ENCODE measurements at regions not wholly inside any gene's neighbourhood (a gene's known extent, or its start where the extent isn't known, plus 50 kb on each side); places are given as distances from the start of the nearest gene placed in this dataset.

GRCh38 chr20:60171738-60172137, 213.5 kb downstream of the CDH26 start:
- TF ChIP-seq, protein P1, sequence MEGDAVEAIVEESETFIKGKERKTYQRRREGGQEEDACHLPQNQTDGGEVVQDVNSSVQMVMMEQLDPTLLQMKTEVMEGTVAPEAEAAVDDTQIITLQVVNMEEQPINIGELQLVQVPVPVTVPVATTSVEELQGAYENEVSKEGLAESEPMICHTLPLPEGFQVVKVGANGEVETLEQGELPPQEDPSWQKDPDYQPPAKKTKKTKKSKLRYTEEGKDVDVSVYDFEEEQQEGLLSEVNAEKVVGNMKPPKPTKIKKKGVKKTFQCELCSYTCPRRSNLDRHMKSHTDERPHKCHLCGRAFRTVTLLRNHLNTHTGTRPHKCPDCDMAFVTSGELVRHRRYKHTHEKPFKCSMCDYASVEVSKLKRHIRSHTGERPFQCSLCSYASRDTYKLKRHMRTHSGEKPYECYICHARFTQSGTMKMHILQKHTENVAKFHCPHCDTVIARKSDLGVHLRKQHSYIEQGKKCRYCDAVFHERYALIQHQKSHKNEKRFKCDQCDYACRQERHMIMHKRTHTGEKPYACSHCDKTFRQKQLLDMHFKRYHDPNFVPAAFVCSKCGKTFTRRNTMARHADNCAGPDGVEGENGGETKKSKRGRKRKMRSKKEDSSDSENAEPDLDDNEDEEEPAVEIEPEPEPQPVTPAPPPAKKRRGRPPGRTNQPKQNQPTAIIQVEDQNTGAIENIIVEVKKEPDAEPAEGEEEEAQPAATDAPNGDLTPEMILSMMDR (conservative IDR thresholded peaks at IDR 0.05; ENCODE audit: low read depth, low read length): no peak
- TF ChIP-seq SMC3 (IDR thresholded peaks at IDR 0.05; ENCODE audit: low read depth, low read length) (no peak), FOS (IDR thresholded peaks at IDR 0.05; ENCODE audit: low read depth, low read length) (no peak), CEBPB (IDR thresholded peaks at IDR 0.05; ENCODE audit: low read depth, low read length) (no peak), BHLHE40 (IDR thresholded peaks at IDR 0.05; ENCODE audit: low read depth, low read length) (no peak), MAFK (IDR thresholded peaks at IDR 0.05; ENCODE audit: low read depth, low read length) (no peak), POLR2A (IDR thresholded peaks at IDR 0.05; ENCODE audit: low read depth, low read length) (no peak), RAD21 (IDR thresholded peaks at IDR 0.05; ENCODE audit: low read length) (no peak), ELK1 (IDR thresholded peaks at IDR 0.05; ENCODE audit: borderline replicate concordance, low read depth, low read length) (no peak), MAZ (IDR thresholded peaks at IDR 0.05; ENCODE audit: borderline replicate concordance, low read depth, low read length) (no peak)
- TF ChIP-seq, protein P2, sequence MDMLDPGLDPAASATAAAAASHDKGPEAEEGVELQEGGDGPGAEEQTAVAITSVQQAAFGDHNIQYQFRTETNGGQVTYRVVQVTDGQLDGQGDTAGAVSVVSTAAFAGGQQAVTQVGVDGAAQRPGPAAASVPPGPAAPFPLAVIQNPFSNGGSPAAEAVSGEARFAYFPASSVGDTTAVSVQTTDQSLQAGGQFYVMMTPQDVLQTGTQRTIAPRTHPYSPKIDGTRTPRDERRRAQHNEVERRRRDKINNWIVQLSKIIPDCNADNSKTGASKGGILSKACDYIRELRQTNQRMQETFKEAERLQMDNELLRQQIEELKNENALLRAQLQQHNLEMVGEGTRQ (IDR thresholded peaks at IDR 0.05; ENCODE audit: low read depth, low read length): no peak
